K562 (cell line): ENCODE measurements at regions not wholly inside any gene's neighbourhood (a gene's known extent, or its start where the extent isn't known, plus 50 kb on each side); places are given as distances from the start of the nearest gene placed in this dataset.
A peak's percentile ranks its signal among the peaks of the same experiment; 100 is the strongest.

Experiments
- CBFB ChIP-seq: sonication (generic); formaldehyde crosslinking; IDR thresholded peaks from 2 replicates; pipeline ENCODE4 v1.4.0; 2020; ENCODE audit warnings: mild to moderate bottlenecking, missing genetic modification reagents
- FOXK2 ChIP-seq, 2 experiments: fragments of 450-650 bp; IDR thresholded peaks in 1 of 2; conservative IDR thresholded peaks in 1 of 2; 2 replicates each; pipeline ENCODE4 v1.6.1; 2016; ENCODE audit warnings: low read depth in 2 of 2, mild to moderate bottlenecking in 1 of 2
- GATAD2A ChIP-seq: fragments of 450-650 bp; IDR thresholded peaks from 2 replicates; pipeline ENCODE4 v1.6.1; 2017
- GTF2B ChIP-seq: IDR thresholded peaks from 2 replicates; pipeline ENCODE4 v1.6.1; 2011; ENCODE audit not compliant: insufficient read length; ENCODE audit errors: extremely low read depth
- KLF16 ChIP-seq: IDR thresholded peaks from 2 replicates; pipeline ENCODE4 v1.6.1; 2016; ENCODE audit warnings: antibody characterized with exemption
- MGA ChIP-seq: fragments of 450-650 bp; IDR thresholded peaks from 2 replicates; pipeline ENCODE4 v1.6.1; 2016; ENCODE audit warnings: mild to moderate bottlenecking, moderate library complexity
- PHTF2 ChIP-seq: fragments of 250-450 bp; sonication (Bioruptor Pico); IDR thresholded peaks from 2 replicates; pipeline ENCODE4 v1.5.0; 2021; ENCODE audit warnings: mild to moderate bottlenecking
- THRB ChIP-seq: fragments of 450-650 bp; formaldehyde crosslinking; conservative IDR thresholded peaks from 2 replicates; pipeline ENCODE4 v1.4.0; 2022; ENCODE audit warnings: mild to moderate bottlenecking, missing genetic modification characterization
- ZBTB2 ChIP-seq: fragments of 450-650 bp; IDR thresholded peaks from 2 replicates; pipeline ENCODE4 v1.6.1; 2016; ENCODE audit warnings: antibody characterized with exemption
- ZNF354B ChIP-seq: fragments of 250-450 bp; sonication (Bioruptor Pico); IDR thresholded peaks from 2 replicates; pipeline ENCODE4 v1.4.0; 2020
- ZNF707 ChIP-seq: fragments of 250-450 bp; sonication (Bioruptor Pico); conservative IDR thresholded peaks from 2 replicates; pipeline ENCODE4 v1.8.0; 2022; ENCODE audit warnings: inconsistent platforms, mild to moderate bottlenecking, moderate library complexity

- TF ChIP-seq THRB (CRISPR knock-in tag) (no peak), GATAD2A (no peak), FOXK2 (conservative IDR thresholded peaks at IDR 0.05 in 1 of 2, IDR thresholded peaks at IDR 0.05 in 1 of 2; ENCODE audit: low read depth in 2 of 2) (no peak), CBFB (CRISPR knock-in tag) (no peak), ZBTB2 (peak; percentile 30; the same call in 1 of the 2 replicates), PHTF2 (CRISPR knock-in tag) (no peak), MGA (peak; percentile 82), ZNF354B (no peak), GTF2B (no peak), ZNF707 (no peak), KLF16 (no peak)
Observed at GRCh38 chr7:130935564-130936157, 201.7 kb upstream of the KLF14 start (continued).
